Stimulated activated CD4-positive, alpha-beta T cell treated with anti-CD3 and anti-CD28 coated beads, Interleukin-15, amount 100 ng/mL, for 24 hours (primary cell): ENCODE measurements at regions not wholly inside any gene's neighbourhood (a gene's known extent, or its start where the extent isn't known, plus 50 kb on each side); places are given as distances from the start of the nearest gene placed in this dataset.

Experiments used
- DNase-seq: peaks from one replicate; pipeline ENCODE4 v3.0.0-alpha.2; 2020

DNA sequence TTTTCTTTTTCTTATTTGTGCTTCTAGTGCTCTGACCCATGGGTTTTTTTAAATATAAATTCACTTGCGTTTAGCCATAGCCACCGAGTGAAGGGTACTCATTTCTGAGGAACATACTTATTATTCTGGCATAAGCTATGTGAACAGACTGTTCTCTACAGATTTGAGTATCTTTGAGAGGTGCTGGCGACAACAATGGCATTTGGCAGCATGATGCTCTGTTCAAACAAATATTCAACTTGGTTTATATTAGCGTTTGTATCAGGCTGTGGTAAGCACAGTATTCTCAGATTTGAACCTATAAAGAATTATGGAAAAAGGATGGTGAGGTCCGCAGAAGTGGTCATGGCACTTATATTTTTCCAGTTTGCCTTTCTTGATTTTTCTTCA is 108.7 kb upstream of the LIMCH1 start:
- DNase-seq: no peak

GRCh38 chr4:41430792-41431191 is 107.2 kb upstream of the LIMCH1 start:
- no peak for DNase-seq

DNA sequence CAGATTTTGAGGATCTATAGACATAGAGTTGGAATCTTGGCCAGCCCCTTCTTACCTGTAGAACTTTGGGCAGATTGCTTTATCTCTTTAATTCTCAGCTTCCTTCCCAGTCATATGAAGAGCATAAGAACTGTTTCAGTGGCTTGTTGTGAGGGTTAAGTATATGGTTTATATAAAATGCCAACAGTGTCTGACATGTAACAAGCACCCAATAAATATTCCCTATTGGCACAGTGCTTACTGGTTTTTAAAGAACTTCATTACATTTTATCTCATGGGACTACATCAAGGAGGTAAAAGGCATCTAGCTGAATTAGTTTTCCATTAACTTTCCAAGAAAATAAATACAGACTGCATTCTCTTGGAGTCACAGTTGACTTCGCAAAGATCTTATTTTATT is 106.7 kb upstream of the LIMCH1 start:
- no peak for DNase-seq

- DNase-seq: no peak
Observed at GRCh38 chr4:41432219-41432618, 105.7 kb upstream of the LIMCH1 start.

- DNase-seq: no peak
Observed at GRCh38 chr4:41432881-41433280, 105.1 kb upstream of the LIMCH1 start.

DNA sequence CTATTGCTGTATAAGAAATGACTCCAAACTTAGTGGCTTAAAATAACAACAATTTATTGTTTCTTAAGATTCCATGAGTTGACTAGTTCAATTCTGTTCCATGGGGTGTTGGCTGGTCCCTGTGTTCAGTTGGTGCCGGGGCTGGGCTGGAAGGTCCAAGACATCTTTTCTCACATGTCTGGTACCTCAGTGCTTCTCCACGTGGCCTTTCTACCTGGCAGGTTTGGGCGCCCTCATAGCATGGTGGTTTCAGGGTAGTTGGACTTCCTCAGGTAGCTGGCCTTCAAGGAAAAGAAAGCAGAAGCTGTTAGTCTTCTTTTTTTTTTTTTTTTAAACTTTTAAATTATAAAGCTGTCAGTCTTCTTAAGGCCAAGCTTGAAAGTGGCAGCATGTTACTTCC is 104.6 kb upstream of the LIMCH1 start:
- no peak for DNase-seq

- DNase-seq: no peak
Observed at GRCh38 chr4:41435510-41435909, 102.4 kb upstream of the LIMCH1 start.

GRCh38 chr4:41436419-41436818 is 101.5 kb upstream of the LIMCH1 start:
- no peak for DNase-seq

GRCh38 chr4:41437111-41437536 is 100.8 kb upstream of the LIMCH1 start:
- DNase-seq: no peak

DNA sequence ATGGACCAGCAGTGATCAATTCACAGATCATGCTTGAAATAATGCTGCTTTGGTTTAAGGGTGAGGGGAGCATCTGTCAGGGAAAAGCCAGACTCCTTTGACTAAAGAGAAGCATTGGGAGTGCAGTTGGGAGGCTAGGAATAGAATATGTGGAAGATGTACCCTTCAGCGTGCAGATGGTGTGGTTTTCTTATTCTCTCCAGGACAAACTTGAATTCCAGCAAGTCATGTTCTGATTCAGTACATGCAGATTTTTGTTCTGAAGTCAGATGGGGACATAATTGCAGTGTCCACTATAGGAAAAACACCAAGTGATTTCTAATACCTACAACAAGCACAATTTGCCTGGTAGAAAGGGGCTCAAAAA is 99.0 kb upstream of the LIMCH1 start:
- DNase-seq: no peak

GRCh38 chr4:41442810-41443209 is 95.1 kb upstream of the LIMCH1 start:
- no peak for DNase-seq

DNA sequence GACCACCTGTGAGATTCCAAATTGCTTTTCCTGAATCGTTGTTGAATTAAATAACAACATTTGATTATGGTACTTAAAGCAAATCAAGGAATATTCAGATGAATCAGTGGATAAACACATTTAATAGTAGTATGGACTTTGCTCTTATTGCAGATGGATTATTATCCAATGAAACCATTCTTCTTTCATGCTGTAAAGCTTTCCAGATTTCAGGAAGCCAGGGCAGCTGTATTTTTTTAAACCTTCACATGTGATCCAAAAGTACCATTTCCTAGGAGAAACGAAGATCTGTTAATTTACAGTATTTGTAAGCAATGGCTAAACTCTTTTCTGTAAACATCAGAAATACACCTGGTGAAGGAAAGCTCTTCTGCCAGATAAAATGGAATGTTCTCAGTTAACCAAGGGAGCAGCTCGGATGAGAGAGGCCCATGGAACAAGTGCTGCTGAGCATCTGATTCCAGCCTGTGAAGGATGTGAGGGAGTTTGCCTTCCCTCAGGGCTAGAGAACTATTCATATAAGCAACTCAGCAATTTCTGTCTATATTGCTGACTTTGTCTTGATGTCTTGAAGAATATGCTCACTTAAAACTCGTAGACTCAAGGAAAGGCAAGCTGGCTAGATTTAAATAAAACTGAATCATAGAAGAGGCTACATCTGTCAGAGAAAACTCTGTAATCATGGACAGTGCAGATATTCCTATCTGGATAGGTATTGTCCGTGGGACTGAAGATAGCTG is 94.4 kb upstream of the LIMCH1 start:
- DNase-seq: no peak

DNA sequence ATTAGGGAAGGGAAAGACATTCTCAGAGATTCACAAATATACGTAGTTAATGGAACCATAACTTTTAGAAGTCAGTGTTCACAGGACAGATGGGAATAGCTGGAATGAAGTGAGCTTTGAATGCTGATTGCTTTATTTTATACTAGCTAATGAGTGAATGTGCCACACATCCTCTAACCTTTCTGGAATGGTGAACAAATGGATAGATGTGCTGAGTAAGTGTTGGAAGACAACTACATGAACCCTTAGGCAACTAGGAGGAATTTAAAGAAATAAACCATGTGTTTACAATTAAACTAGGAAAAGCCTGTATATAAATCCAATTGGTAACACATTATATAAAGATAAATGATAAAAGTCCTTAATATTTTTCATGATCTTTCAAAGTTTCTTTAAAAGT is 91.6 kb upstream of the LIMCH1 start:
- no peak for DNase-seq

DNA sequence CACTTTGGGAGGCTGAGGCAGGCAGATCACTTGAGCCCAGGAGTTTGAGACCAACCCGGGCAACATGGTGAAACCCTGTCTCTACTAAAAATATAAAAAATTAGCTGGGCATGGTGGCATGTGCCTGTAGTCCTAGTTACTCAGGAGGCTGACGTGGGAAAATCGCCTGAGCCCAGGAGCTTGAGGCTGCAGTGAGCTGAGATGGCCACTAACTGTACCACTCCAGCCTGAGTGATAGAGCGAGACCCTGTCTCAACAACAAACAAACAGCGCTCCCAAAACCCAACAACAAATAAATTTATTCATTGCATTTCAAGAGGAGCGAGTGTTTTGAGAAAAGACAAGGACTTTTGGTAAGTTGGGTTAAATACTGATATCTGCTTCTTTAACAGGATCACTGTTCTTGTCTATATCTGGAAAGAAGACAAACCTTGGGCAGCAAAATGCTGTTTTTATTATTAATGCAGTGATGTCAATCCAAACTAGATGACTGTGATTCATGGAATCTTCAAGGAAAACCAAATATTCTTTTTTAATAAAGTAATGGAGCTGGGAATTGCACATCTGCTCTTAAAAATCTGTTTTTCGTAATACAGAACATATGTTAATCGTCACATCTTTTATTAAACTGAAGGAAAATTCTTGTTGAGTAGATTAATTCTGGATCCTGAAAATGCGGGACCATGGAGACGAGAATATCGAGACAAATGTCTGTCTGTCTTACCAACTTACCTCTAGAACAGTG is 90.8 kb upstream of the LIMCH1 start:
- no peak for DNase-seq

GRCh38 chr4:41448934-41449333 is 89.0 kb upstream of the LIMCH1 start:
- no peak for DNase-seq

GRCh38 chr4:41451961-41452360 is 86.0 kb upstream of the LIMCH1 start:
- DNase-seq: no peak

GRCh38 chr4:41452484-41453225 is 85.3 kb upstream of the LIMCH1 start:
- DNase-seq: no peak

DNA sequence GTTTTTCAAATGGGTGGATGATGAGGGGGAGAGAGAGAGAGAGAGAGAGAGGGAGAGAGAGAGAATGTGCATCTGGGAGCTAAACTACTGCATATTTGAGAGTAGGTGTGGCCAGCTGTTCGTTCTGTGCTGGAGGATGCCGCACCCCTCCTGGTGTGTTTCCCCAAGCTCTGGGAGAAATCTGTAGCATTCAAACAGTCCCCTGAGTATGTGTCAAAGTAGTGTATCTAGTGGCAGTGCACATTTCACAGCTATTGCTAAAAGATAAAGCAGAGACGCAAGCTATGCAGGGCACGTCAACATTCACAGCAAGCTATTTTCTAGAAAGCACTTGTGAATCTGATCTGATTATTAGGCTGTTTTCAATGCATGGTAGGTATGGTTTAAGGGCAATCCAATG is 83.5 kb upstream of the LIMCH1 start:
- no peak for DNase-seq

DNA sequence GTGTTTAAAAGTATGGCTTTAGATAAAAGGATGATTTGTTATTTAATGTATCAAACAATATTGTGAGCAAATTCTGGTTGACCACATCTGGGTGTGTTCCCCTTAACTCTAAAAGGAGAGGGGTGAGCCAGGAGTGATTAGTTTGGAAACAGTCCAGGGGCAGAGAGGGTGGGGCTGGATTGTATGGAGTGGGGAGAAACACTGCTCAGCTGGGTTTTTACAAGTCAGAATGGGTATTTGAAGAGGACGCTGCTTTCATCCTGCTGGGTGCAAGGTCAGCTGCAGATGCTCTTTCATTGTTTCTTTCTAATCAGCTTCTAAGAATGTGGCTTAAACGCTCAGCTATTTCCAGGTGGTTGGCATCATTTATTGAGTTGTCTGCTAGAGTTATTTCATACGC is 82.8 kb upstream of the LIMCH1 start:
- DNase-seq: no peak

DNA sequence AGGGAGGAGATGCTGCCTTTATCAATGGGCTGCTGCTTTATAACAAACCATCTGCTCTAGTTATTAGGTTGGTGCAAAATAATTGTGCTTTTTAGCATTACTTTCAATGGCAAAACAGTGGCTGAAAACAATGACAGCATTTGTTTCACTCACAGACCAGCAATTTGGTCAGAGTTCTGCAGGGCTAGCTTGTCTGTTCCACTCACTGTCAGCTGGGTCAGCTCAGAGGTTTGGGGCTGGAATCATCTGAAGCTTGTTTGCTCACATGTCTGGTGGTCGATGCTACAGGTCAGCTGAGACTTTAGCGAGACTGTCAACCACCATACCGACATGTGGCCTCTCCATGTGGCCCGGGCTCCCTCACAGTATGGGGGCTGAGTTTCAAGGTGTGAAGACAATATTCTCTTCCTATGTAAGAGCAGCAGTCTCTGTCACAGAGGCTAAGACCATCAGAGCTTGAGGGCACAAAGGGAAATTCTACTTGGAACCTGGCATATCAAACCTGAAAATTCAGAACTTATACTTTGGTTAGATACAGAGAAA is 81.3 kb upstream of the LIMCH1 start:
- no peak for DNase-seq

GRCh38 chr4:41458689-41459088 is 79.3 kb upstream of the LIMCH1 start:
- no peak for DNase-seq

DNA sequence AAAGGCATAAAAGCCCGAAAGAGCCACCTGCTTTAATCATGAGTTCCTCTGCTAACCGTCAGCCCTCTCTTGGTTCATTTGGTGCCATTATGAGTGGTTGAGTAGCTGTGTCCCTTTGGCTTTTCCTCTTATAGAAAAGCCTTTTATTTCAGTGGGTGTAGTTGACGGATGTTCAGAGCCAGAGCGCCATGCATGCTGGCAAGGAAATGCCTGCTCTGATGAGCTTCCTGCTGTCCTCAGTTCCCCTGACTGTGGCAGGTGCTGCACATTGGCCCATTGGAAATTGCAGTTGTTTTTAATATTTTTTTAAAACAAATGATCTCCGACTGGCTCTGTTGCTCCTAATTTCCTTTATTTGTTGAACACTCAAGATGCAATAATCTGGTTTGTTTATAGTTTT is 77.3 kb upstream of the LIMCH1 start:
- no peak for DNase-seq

- DNase-seq: no peak
Observed at GRCh38 chr4:41461780-41462307, 76.1 kb upstream of the LIMCH1 start.
